DMS153 treated with DMSO at 0.1 percent for 48 hours (cell line): ENCODE measurements at regions not wholly inside any gene's neighbourhood (a gene's known extent, or its start where the extent isn't known, plus 50 kb on each side); places are given as distances from the start of the nearest gene placed in this dataset.
A peak's percentile ranks its signal among the peaks of the same experiment; 100 is the strongest.

Source experiments
- DNase-seq: peaks from one replicate; lab custom pipeline; 2025; ENCODE audit not compliant: unreplicated experiment; lab: John Stamatoyannopoulos, UW

- DNase-seq: no peak
Observed at GRCh38 chr20:40738976-40739375, 49.9 kb upstream of the MAFB start.

GRCh38 chr20:40739841-40740240, 50.8 kb upstream of the MAFB start:
- DNase-seq: no peak

- peak; percentile 8 for DNase-seq
Observed at GRCh38 chr20:40741507-40742106, 52.6 kb upstream of the MAFB start.

GRCh38 chr20:40743141-40743775, 54.2 kb upstream of the MAFB start:
- no peak for DNase-seq

GRCh38 chr20:40744072-40744817, 55.2 kb upstream of the MAFB start:
- no peak for DNase-seq

GRCh38 chr20:40744818-40745175, 55.8 kb upstream of the MAFB start:
- DNase-seq: no peak

- no peak for DNase-seq
Observed at GRCh38 chr20:40746251-40746650, 57.2 kb upstream of the MAFB start.

- DNase-seq: no peak
Observed at GRCh38 chr20:40748182-40748581, 59.1 kb upstream of the MAFB start.

GRCh38 chr20:40749985-40750506, 61.0 kb upstream of the MAFB start:
- DNase-seq: no peak

GRCh38 chr20:40750541-40751035, 61.6 kb upstream of the MAFB start:
- DNase-seq: no peak

- DNase-seq: no peak
Observed at GRCh38 chr20:40753472-40753871, 64.4 kb upstream of the MAFB start.

- no peak for DNase-seq
Observed at GRCh38 chr20:40754339-40754943, 65.4 kb upstream of the MAFB start.

GRCh38 chr20:40757087-40757486, 68.1 kb upstream of the MAFB start:
- DNase-seq: no peak

GRCh38 chr20:40758790-40759189, 69.8 kb upstream of the MAFB start:
- no peak for DNase-seq

- DNase-seq: no peak
Observed at GRCh38 chr20:40760399-40760798, 71.4 kb upstream of the MAFB start.

- no peak for DNase-seq
Observed at GRCh38 chr20:40763646-40764295, 74.7 kb upstream of the MAFB start.

GRCh38 chr20:40765814-40766480, 76.9 kb upstream of the MAFB start:
- DNase-seq: no peak

GRCh38 chr20:40766790-40767614, 78.0 kb upstream of the MAFB start:
- DNase-seq: no peak

GRCh38 chr20:40767615-40767924, 78.5 kb upstream of the MAFB start:
- no peak for DNase-seq

GRCh38 chr20:40768105-40768504, 79.1 kb upstream of the MAFB start:
- DNase-seq: no peak
